NB4 (cell line): ENCODE measurements at regions not wholly inside any gene's neighbourhood (a gene's known extent, or its start where the extent isn't known, plus 50 kb on each side); places are given as distances from the start of the nearest gene placed in this dataset.

Experiments
- DNase-seq: peaks from one replicate; pipeline ENCODE4 v3.0.0; 2010; ENCODE audit warnings: low read depth
- H3K4me3 ChIP-seq: one replicate; pipeline ENCODE4 v1.5.1; 2011; ENCODE audit warnings: mild to moderate bottlenecking, low read depth, low read length, moderate library complexity
- MYC ChIP-seq: IDR thresholded peaks from 2 replicates; pipeline ENCODE4 v1.6.1; 2011; ENCODE audit warnings: low read depth, low read length
- POLR2A ChIP-seq: IDR thresholded peaks from 2 replicates; pipeline ENCODE4 v1.6.1; 2011; ENCODE audit warnings: mild to moderate bottlenecking; ENCODE audit not compliant: insufficient read length; ENCODE audit errors: extremely low read depth
- TF ChIP-seq, protein P1 (sequence below): IDR thresholded peaks from one replicate; pipeline ENCODE4 v1.5.1; 2012; ENCODE audit warnings: low read depth, low read length
- TF ChIP-seq, protein P2 (sequence below): IDR thresholded peaks from 2 replicates; pipeline ENCODE4 v1.6.1; 2011; ENCODE audit warnings: low read depth, low read length

DNA sequence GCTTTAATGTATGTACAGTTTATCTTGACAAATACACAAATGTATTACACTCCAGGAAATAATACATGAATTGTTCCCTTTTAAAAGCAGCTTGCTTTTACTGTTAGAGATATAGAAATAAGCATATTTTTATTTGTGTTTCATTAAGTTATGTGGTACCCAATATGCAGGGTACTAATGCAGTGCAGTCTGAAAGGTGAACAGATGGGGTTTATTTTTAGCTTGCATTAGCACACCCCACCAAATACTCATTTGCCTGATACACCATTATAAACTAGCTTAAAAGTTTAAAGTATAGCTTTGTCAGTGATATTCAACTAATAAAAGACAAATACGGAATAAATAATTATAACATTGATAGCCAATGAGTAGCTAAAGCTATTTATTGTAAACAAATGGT, 394.7 kb upstream of the ZNF804A start:
- H3K4me3 ChIP-seq = no peak overlapping the region
- TF ChIP-seq, protein P1, sequence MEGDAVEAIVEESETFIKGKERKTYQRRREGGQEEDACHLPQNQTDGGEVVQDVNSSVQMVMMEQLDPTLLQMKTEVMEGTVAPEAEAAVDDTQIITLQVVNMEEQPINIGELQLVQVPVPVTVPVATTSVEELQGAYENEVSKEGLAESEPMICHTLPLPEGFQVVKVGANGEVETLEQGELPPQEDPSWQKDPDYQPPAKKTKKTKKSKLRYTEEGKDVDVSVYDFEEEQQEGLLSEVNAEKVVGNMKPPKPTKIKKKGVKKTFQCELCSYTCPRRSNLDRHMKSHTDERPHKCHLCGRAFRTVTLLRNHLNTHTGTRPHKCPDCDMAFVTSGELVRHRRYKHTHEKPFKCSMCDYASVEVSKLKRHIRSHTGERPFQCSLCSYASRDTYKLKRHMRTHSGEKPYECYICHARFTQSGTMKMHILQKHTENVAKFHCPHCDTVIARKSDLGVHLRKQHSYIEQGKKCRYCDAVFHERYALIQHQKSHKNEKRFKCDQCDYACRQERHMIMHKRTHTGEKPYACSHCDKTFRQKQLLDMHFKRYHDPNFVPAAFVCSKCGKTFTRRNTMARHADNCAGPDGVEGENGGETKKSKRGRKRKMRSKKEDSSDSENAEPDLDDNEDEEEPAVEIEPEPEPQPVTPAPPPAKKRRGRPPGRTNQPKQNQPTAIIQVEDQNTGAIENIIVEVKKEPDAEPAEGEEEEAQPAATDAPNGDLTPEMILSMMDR = no peak
- TF ChIP-seq MYC (no peak), POLR2A (no peak)
- TF ChIP-seq, protein P2, sequence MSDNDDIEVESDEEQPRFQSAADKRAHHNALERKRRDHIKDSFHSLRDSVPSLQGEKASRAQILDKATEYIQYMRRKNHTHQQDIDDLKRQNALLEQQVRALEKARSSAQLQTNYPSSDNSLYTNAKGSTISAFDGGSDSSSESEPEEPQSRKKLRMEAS = no peak
- no peak for DNase-seq

DNA sequence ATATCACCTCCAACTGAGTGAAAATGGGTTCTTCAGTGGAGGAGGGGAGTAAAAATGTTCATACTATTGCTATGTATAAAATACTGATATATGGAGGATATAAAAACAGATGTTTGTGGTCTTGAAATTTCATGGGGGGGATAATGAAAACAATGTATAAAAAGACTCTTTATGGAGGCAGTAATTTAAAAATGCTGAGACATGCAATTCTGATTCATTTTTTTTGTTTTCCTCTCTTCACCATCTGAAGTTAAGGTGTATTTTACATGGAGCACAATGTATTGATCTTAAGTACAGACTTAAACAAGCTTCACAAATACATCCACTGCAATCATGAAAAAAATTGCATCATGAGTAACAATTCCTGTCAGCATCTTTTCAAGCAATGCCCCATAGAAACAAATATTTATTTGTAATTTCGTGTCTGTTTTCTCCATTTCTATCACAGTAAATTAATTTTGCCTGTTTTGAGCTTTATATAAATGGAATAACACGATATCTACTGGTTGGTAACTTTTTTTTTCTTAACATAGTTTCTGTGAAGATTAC, 393.2 kb upstream of the ZNF804A start:
- DNase-seq = no peak
- no peak overlapping the region for H3K4me3 ChIP-seq
- no peak for TF ChIP-seq POLR2A
- TF ChIP-seq, protein P1 = no peak
- TF ChIP-seq, protein P2 = no peak
- no peak for TF ChIP-seq MYC

DNA sequence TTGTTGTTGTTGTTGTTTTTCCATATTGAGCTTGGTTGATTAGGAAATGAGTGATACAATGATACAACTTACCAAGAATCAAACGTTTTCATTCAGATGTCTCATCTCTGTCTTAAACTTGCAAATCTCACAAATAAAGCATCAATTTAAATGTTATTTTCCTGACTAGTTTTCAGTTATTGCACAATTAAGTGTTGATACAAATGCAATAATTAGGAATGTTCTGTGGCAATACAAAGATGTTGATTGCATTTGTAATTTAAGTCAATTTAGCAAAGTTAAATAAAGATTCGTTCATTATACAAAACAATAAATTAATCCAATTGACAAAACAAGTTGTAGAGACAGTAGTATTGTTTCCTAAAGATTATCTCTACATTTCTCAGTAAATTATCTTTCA, 392.3 kb upstream of the ZNF804A start:
- H3K4me3 ChIP-seq = no peak overlapping the region
- no peak for DNase-seq
- TF ChIP-seq POLR2A = no peak
- TF ChIP-seq, protein P1 = no peak
- TF ChIP-seq MYC = no peak
- TF ChIP-seq, protein P2 = no peak

DNA sequence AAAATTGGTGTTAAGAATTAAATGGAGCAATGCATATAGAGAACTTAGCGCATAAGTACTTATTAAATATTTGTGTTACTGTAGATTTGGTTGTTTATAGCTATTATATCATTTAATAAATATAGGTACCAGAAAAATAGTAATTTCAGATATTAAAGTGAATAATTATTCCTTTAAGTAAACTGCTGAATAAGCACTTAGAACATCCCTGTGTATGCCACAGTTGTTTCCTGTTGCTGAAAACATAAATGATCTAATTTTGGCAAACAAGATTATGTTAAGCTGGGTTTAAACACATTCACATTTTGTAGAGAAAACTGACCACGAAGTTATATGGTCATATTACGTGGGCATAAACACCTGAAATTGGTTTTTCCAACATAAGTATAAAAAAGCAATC, 388.0 kb upstream of the ZNF804A start:
- H3K4me3 ChIP-seq = no peak overlapping the region
- TF ChIP-seq, protein P1 = no peak
- no peak for TF ChIP-seq MYC
- no peak for DNase-seq

DNA sequence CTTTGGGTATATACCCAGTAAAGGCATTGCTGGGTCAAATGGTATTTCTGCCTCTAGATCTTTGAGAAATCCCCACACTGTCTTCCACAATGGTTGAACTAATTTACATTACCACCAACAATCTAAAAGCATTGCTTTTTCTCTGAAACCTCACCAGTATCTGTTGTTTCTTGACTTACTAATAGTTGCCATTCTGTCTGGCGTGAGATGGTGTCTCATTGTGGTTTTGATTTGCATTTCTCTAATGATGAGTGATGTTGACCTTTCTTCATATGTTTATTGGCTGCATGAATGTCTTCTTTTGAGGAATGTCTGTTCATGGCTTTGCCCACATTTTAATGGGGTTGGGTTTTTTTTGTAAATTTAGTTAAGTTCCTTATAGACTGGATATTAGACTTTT, 382.6 kb upstream of the ZNF804A start:
- no peak for DNase-seq

DNA sequence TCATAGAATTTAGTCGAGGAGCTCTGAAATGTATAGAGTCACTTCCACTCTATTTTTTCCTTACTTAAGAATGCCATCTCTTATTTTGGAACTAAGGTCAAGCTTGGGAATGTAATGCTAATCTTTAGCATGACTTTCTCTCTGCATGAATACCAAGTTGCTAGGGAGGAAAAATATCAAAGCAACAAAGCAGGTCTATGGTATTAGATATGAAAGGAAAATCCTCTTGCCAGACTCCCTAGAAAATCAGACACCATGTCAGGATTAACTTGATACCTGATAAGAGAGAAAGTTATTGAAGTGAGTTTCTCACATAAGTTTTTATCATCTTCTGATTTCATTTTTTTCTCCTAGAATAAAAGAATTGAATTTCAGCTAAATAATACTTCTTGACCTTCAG, 341.7 kb upstream of the ZNF804A start:
- DNase-seq = no peak
- TF ChIP-seq, protein P2 = no peak
- TF ChIP-seq MYC = no peak
- TF ChIP-seq, protein P1 = no peak
- no peak for TF ChIP-seq POLR2A
- no peak overlapping the region for H3K4me3 ChIP-seq

More for the DNA sequence above, 382.6 kb upstream of the ZNF804A start:
- TF ChIP-seq, protein P2 = no peak
- TF ChIP-seq POLR2A = no peak
- TF ChIP-seq, protein P1 = no peak
- no peak overlapping the region for H3K4me3 ChIP-seq
